Activated naive CD4-positive, alpha-beta T cell treated with anti-CD3 and anti-CD28 coated beads for 36 hours (primary cell): ENCODE measurements at regions not wholly inside any gene's neighbourhood (a gene's known extent, or its start where the extent isn't known, plus 50 kb on each side); places are given as distances from the start of the nearest gene placed in this dataset.

ENCODE experiments used
- CTCF ChIA-PET: fragments of 350-600 bp; sonication (Branson Sonifier 250); formaldehyde crosslinking; loops from one replicate; lab custom pipeline; 2021; ENCODE audit warnings: antibody characterized with exemption; lab: Charles Lee
- DNase-seq: peaks from one replicate; pipeline ENCODE4 v3.0.0-alpha.2; 2020
- H3K27ac Mint-ChIP-seq: one replicate; pipeline ENCODE4 v1.8.0; 2021; ENCODE audit warnings: mild to moderate bottlenecking, mixed read lengths
- H3K27me3 Mint-ChIP-seq: one replicate; pipeline ENCODE4 v1.8.0; 2021; ENCODE audit warnings: low read depth, mixed read lengths
- H3K36me3 Mint-ChIP-seq: one replicate; pipeline ENCODE4 v1.8.0; 2021; ENCODE audit warnings: low read depth, mixed read lengths
- H3K4me1 Mint-ChIP-seq: one replicate; pipeline ENCODE4 v1.8.0; 2021; ENCODE audit warnings: low read depth, mixed read lengths
- H3K4me3 Mint-ChIP-seq: one replicate; pipeline ENCODE4 v1.8.0; 2021; ENCODE audit warnings: mild to moderate bottlenecking, moderate library complexity, mixed read lengths
- H3K9me3 Mint-ChIP-seq: one replicate; pipeline ENCODE4 v1.8.0; 2021; ENCODE audit warnings: mixed read lengths
- intact Hi-C: fragments of 100-400 bp; cut with micrococcal nuclease; formaldehyde crosslinking; loops from one replicate; pipeline ENCODE4 v1.15.1; 2023

DNA sequence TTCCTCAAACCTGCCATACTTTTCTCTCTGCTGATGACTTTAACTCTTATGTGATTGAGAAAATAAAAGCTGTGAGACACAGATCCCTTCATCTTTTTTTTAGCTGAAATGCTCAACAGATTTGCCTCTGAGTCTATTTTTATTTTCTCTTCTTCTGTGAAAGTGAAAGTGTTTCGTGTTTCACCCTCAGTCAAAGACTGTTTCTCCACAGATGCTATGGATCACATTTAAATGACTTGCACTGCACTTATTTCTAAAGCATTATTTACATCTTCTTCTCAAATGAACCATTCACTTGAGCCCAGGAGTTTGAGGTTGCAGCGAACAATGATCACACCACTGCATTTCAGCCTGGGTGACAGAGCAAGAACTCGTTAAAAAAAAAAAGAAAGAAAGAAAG lies 890.1 kb upstream of the PCDH20 start:
- intact Hi-C loops = no loop called here
- Mint-ChIP-seq H3K36me3 (no peaks in the 10 kb centered on the region), H3K4me1 (no peaks in the 10 kb centered on the region), H3K4me3 (no peak overlapping the region), H3K9me3 (peaks cover 7% of the 10 kb centered on the region), H3K27ac (no peak overlapping the region), H3K27me3 (no peaks in the 10 kb centered on the region)
- DNase-seq = no peak
- CTCF ChIA-PET = no interaction called here

DNA sequence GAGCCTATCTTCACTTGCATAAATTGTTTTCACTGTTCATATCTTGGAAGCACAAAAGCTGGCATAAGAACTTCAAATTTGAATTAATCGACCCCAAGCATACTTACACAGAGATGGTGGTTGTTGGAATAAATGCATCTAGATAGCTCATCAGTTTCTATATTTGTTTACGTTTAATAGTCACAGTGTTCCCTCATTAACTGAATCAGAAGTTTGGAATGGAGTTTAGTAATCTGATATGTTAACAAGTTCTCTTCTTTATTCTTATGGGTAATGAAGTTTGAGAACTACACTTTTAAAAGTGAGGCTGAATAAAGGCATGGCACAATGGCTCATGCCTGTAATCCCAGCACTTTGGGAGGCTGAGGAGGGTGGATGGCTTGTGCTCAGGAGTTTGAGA lies 886.7 kb upstream of the PCDH20 start:
- H3K36me3 Mint-ChIP-seq = no peaks in the 10 kb centered on the region
- peaks cover 7% of the 10 kb centered on the region for H3K9me3 Mint-ChIP-seq
- H3K4me3 Mint-ChIP-seq = no peak overlapping the region
- H3K4me1 Mint-ChIP-seq = no peaks in the 10 kb centered on the region
- no peak for DNase-seq
- intact Hi-C loops = no loop called here
- H3K27me3 Mint-ChIP-seq = no peaks in the 10 kb centered on the region
- CTCF ChIA-PET = no interaction called here
- no peak overlapping the region for H3K27ac Mint-ChIP-seq

DNA sequence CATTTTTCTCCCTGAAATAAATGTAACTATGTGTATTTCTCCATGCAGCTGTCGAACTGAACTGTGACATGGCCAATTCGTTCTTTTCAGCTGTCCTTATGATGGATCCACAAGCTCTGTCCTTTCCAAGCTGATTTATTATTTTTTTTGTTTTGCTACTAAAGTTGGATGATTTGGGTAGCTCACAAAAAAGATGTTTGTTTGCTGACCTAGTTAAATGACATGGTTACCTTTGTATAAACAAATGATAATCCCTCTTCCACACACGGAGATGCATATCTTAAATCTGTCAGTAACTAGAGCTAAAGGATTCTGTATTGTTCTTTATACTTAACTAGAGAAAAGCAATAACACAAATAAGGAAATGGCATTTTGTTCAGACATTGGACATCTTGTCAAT lies 884.3 kb upstream of the PCDH20 start:
- Mint-ChIP-seq H3K4me1 (no peaks in the 10 kb centered on the region), H3K4me3 (no peak overlapping the region), H3K36me3 (no peaks in the 10 kb centered on the region), H3K9me3 (no peaks in the 10 kb centered on the region), H3K27me3 (no peaks in the 10 kb centered on the region), H3K27ac (no peak overlapping the region)
- no peak for DNase-seq
- CTCF ChIA-PET = no interaction called here
- intact Hi-C loops = no loop called here

DNA sequence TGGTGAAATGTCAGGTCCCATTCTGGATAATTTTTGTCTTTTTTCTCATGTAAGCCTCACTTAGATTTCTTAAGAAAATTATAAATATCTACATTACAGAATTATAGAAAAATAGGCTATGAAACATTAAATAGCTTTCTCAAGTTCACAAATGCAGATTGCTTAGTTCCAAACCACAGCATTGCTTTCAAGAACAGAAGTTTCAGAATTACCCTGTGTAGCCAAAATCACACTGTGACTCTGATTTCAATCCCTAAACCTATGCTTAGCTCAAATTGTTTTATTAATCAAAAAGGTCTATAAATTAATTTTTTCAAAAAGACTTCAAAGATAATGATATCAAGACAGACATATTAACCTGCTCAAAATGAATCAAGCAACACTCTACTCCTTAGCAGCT lies 881.2 kb upstream of the PCDH20 start:
- no peaks in the 10 kb centered on the region for H3K36me3 Mint-ChIP-seq
- CTCF ChIA-PET = no interaction called here
- H3K9me3 Mint-ChIP-seq = peaks cover 1% of the 10 kb centered on the region
- intact Hi-C loops = no loop called here
- no peak overlapping the region for H3K4me3 Mint-ChIP-seq
- H3K4me1 Mint-ChIP-seq = no peaks in the 10 kb centered on the region
- DNase-seq = no peak
- H3K27ac Mint-ChIP-seq = no peak overlapping the region
- H3K27me3 Mint-ChIP-seq = no peaks in the 10 kb centered on the region

DNA sequence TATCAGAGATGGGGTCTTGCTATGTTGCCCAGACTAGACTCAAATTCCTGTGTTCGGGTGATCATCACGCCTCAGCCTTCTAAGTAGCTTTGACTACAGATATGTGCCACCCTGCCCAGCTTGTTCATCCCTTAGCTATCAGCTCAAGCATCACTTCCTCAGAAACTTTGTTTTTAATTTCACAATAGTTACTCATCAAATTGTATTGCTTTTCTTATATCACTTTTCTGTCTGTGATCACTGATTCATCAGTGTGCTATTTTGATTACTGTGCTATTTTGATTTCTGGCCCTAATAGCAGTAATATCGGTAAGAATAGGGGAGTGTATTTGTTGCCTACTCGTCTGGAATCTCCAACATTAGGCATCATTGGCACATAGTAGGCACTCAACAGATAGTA lies 878.6 kb upstream of the PCDH20 start:
- no peak overlapping the region for H3K27ac Mint-ChIP-seq
- no peak for DNase-seq

DNA sequence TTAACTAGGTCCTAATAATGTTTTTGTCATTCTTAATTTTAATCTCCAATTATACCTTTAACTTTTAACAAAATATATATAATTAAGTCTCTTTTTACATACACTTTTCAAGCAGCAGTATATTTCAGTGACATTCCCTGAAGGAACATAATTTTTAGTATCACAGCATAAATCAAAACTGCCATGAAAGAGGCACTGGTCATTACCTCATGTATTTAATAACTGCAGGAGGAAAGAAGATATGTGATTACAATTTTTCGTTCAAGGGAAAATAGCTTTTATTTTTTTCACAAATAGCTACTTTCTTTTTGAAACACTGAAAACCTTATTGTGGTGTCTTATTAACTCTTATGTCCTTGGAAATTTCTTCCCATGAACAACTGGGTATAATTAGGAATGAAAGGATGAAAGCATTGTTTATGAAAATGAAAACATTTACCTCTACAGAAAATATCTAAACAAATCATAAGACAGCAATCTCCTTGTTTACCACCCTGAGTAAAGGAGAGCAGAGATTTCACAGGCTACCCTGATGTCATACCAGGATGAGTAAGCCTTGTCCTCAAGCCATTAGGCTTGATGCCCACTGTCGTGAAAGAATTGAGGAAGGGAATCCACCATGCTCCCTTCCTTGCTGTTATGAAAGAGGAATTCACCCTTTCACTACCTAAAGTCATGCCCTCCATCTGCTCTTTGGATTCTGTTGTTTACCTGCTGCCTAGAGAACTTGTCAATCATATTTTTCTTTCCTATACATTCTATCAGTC lies 877.2 kb upstream of the PCDH20 start:
- intact Hi-C loops = no loop called here
- no peaks in the 10 kb centered on the region for H3K27me3 Mint-ChIP-seq
- H3K4me1 Mint-ChIP-seq = no peaks in the 10 kb centered on the region
- CTCF ChIA-PET = no interaction called here
- peaks cover 14% of the 10 kb centered on the region for H3K9me3 Mint-ChIP-seq
- no peak overlapping the region for H3K27ac Mint-ChIP-seq
- H3K36me3 Mint-ChIP-seq = no peaks in the 10 kb centered on the region
- no peak for DNase-seq
- no peak overlapping the region for H3K4me3 Mint-ChIP-seq

More for the DNA sequence above, 878.6 kb upstream of the PCDH20 start:
- CTCF ChIA-PET = no interaction called here
- no peaks in the 10 kb centered on the region for H3K36me3 Mint-ChIP-seq
- H3K4me3 Mint-ChIP-seq = no peak overlapping the region
- H3K27me3 Mint-ChIP-seq = no peaks in the 10 kb centered on the region
- H3K4me1 Mint-ChIP-seq = no peaks in the 10 kb centered on the region
- H3K9me3 Mint-ChIP-seq = peaks cover 13% of the 10 kb centered on the region
- intact Hi-C loops = no loop called here

DNA sequence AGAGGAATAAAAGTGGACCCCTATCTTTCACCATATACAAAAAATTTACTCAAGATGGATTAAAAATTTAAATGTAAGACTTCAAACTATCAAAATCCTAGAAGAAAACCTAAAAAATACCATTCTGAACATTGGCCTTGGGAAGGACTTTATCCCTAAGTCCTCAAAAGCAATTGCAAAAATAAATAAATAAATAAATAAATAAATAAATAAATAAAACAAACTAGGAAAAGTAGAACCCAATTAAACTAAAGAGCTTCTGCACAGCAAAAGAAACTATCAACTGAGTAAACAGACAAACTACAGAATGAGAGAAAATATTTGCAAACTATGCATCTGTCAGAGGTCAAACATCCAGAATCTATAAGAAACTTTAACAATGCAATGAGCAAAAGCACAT lies 874.9 kb upstream of the PCDH20 start:
- CTCF ChIA-PET = no interaction called here
- peaks cover 14% of the 10 kb centered on the region for H3K9me3 Mint-ChIP-seq
- H3K4me1 Mint-ChIP-seq = no peaks in the 10 kb centered on the region
- H3K36me3 Mint-ChIP-seq = no peaks in the 10 kb centered on the region
- no peaks in the 10 kb centered on the region for H3K27me3 Mint-ChIP-seq
- DNase-seq = no peak
- no peak overlapping the region for H3K4me3 Mint-ChIP-seq
- intact Hi-C loops = no loop called here
- H3K27ac Mint-ChIP-seq = no peak overlapping the region

DNA sequence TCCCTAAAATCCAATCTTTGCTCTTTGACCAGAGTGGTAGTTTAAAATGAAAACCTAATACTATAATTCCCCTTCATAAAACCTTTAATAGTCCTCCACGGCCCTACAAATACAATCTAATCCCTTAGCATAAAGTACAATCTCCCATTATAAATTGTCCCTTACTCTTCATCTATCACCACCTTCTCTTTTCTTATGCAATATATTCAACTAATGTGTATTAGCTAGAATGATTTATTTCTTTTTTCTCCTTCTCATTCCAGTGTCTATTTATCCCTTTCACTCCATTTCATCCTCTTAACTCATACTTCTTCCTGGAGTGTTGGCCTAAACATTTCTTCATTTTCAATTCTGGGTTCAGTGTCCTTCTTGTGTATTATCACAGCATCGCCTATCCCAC lies 872.1 kb upstream of the PCDH20 start:
- CTCF ChIA-PET = no interaction called here
- no peaks in the 10 kb centered on the region for H3K4me1 Mint-ChIP-seq
- peaks cover 15% of the 10 kb centered on the region for H3K9me3 Mint-ChIP-seq
- no peaks in the 10 kb centered on the region for H3K27me3 Mint-ChIP-seq
- no peak for DNase-seq
- intact Hi-C loops = no loop called here
- no peak overlapping the region for H3K4me3 Mint-ChIP-seq
- no peaks in the 10 kb centered on the region for H3K36me3 Mint-ChIP-seq
- no peak overlapping the region for H3K27ac Mint-ChIP-seq

DNA sequence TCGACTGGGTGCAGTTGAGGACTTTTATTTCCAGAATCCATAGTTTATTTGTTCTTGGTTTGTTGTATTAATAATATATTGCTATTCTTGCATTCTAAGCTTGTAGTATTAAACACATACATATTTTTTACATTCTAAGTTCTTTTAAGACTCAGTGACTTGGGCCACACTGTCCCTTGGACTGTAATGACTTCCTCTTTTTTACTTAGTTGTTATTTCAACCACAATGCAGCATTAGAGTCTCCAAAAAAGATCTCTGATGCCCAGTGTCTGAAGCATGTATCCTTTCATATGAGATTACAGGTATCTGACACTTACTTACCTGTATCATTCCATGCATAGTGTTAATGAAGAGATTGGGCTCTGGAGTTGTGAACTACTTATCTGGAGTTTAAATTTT lies 864.9 kb upstream of the PCDH20 start:
- Mint-ChIP-seq H3K27ac (no peak overlapping the region), H3K9me3 (peaks cover 5% of the 10 kb centered on the region), H3K27me3 (no peaks in the 10 kb centered on the region), H3K4me3 (no peak overlapping the region), H3K36me3 (no peaks in the 10 kb centered on the region), H3K4me1 (no peaks in the 10 kb centered on the region)
- intact Hi-C loops = no loop called here
- CTCF ChIA-PET = no interaction called here
- no peak for DNase-seq

DNA sequence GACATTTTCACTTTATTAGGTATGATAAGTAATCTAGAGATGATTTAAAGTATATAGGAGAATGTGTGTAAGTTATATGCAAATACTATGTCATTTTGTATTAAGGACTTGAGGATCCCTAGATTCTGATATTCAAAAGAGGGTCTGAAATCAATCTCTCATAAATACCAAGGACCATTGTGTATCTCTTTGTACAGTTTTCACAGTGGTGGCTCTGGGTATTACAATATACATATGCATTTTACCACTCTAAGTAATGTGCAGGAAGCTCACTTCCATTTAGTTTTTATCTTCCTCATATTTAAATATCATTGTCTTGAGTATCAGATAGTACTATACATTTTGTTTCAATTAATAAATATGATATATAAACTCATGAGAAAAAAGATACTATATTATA lies 862.6 kb upstream of the PCDH20 start:
- Mint-ChIP-seq H3K27me3 (no peaks in the 10 kb centered on the region), H3K27ac (no peak overlapping the region), H3K4me1 (no peaks in the 10 kb centered on the region), H3K36me3 (no peaks in the 10 kb centered on the region), H3K9me3 (peaks cover 4% of the 10 kb centered on the region), H3K4me3 (no peak overlapping the region)
- intact Hi-C loops = no loop called here
- DNase-seq = no peak
- CTCF ChIA-PET = no interaction called here

DNA sequence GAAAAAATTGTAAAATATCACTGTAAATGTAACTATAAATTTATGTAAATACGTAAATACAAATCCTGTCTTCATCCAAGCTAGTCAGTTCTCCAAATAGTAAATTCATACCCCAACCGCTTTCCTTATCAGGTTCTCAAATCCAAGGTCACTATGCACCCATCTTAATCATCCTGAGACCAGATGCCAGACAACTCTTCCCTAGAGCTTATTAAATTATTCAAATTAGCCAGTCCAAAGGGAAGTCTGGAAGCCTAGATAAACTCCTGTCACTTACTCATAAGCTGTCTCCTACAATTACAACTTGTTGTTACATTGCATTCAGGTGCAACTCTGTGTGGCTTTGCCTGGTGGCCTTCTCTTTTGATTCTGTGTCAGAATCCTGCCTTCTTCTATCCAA lies 836.1 kb upstream of the PCDH20 start:
- intact Hi-C loops = no loop called here
- peaks cover 4% of the 10 kb centered on the region for H3K9me3 Mint-ChIP-seq
- H3K4me3 Mint-ChIP-seq = no peak overlapping the region
- no peaks in the 10 kb centered on the region for H3K27me3 Mint-ChIP-seq
- H3K27ac Mint-ChIP-seq = no peak overlapping the region
- CTCF ChIA-PET = interaction anchor here (0.6 kb wide), 1 partner anchor 253 kb away, joined by 3 read pairs; no protein-coding TSS in a partner anchor
- DNase-seq = no peak
- no peaks in the 10 kb centered on the region for H3K4me1 Mint-ChIP-seq
- H3K36me3 Mint-ChIP-seq = no peaks in the 10 kb centered on the region

DNA sequence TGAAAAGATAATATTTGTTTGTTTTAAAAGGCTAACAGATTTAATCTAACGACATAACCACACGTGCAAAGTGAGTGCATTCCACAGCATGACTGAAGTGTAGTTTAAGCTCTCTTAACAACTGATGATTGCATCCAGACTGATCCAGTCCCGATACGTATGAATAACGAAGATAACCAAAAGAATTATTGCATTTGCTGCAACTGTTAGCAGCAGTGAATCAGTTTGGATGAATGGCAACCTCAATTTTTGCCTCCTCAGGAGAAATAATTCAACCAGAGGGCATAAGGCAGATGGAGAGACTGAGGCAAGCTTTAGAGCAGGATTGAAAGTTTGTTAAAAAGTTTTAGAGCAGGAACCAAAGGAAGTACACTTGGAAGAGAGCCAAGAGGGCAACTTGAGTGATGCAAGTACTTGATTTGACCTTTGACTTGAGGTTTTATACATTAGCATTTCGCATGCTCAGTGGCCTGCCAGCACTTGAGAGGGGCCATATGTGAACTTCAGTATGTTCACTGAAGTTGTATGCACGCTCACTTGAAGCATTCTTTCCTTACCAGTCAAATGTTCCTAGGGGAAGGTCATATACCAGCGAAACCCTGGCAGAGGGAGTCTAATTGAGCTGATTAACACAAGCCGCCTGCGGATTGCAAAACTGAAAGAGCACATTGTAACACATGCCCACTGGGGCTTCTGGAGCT lies 835.0 kb upstream of the PCDH20 start:
- Mint-ChIP-seq H3K4me3 (no peak overlapping the region), H3K36me3 (no peaks in the 10 kb centered on the region), H3K4me1 (no peaks in the 10 kb centered on the region), H3K27me3 (no peaks in the 10 kb centered on the region), H3K27ac (no peak overlapping the region), H3K9me3 (peaks cover 2% of the 10 kb centered on the region)
- CTCF ChIA-PET = no interaction called here
- no peak for DNase-seq
- intact Hi-C loops = no loop called here

DNA sequence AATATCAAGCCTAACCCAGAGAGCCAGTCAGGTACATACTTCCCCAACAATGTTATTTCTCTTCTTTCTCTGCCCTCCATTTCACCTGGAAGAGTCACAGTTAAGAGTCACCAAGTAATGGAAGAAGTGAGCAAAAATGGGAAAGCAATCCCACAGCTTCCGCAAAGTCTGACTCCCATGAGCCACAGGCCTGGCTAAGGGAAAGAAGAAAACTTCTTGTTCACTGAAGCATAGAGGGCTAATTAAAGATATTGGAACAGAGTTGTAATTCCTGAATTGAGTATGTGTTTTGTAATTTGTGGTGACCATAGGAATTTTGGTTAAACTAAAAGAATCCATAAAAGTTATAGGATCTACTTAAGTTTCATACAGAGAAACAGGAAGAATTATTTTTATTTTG lies 830.9 kb upstream of the PCDH20 start:
- Mint-ChIP-seq H3K36me3 (no peaks in the 10 kb centered on the region), H3K27ac (no peak overlapping the region), H3K9me3 (peaks cover 2% of the 10 kb centered on the region), H3K4me3 (no peak overlapping the region), H3K4me1 (no peaks in the 10 kb centered on the region), H3K27me3 (no peaks in the 10 kb centered on the region)
- CTCF ChIA-PET = no interaction called here
- DNase-seq = no peak
- intact Hi-C loops = no loop called here
